ENCODE measurements at regions not wholly inside any gene's neighbourhood (a gene's known extent, or its start where the extent isn't known, plus 50 kb on each side); places are given as distances from the start of the nearest gene placed in this dataset.

DNA sequence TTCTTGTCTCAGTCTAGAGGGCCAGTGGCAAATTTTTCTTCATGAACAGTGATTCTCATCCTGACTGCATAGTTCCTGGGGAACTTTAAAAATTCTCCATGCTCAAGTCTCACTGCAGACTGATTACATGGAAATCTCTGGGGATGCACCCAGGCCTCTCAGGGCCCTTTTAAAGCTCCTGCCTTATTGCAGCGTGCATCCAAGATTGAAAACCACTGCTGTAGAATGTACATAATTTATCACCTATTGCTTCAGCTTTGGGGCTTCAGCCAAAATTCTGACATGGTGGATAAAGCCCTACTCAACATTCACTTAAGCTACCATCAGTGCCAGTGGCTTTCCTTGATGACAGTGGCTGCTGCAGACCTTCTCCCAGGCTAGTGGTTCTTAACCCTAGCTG is 143.8 kb downstream of the BTBD3 start:
- ATAC-seq, result no peak
- no peaks in the 10 kb centered on the region for H3K9me3 ChIP-seq
- TF ChIP-seq, protein P1, sequence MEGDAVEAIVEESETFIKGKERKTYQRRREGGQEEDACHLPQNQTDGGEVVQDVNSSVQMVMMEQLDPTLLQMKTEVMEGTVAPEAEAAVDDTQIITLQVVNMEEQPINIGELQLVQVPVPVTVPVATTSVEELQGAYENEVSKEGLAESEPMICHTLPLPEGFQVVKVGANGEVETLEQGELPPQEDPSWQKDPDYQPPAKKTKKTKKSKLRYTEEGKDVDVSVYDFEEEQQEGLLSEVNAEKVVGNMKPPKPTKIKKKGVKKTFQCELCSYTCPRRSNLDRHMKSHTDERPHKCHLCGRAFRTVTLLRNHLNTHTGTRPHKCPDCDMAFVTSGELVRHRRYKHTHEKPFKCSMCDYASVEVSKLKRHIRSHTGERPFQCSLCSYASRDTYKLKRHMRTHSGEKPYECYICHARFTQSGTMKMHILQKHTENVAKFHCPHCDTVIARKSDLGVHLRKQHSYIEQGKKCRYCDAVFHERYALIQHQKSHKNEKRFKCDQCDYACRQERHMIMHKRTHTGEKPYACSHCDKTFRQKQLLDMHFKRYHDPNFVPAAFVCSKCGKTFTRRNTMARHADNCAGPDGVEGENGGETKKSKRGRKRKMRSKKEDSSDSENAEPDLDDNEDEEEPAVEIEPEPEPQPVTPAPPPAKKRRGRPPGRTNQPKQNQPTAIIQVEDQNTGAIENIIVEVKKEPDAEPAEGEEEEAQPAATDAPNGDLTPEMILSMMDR (IDR thresholded peaks at IDR 0.05), result no peak
- H3K4me3 ChIP-seq, result no peak overlapping the region
- H3K27me3 ChIP-seq (ENCODE audit: insufficient read depth in 3 of 3, low read length in 2 of 3), result no peaks in the 10 kb centered on the region
- intact Hi-C loops (cut with DNase I), result no loop called here
- no peak for DNase-seq
- 22 to 38% (median 30%) methylated on average over 1 of the region's 1 CpG for WGBS, 3 donors
- no peak overlapping the region for H3K27ac ChIP-seq
- no peaks in the 10 kb centered on the region for H3K36me3 ChIP-seq (ENCODE audit: insufficient read depth in 1 of 2, low read depth in 1 of 2)
- H3K4me1 ChIP-seq, result no peaks in the 10 kb centered on the region

DNA sequence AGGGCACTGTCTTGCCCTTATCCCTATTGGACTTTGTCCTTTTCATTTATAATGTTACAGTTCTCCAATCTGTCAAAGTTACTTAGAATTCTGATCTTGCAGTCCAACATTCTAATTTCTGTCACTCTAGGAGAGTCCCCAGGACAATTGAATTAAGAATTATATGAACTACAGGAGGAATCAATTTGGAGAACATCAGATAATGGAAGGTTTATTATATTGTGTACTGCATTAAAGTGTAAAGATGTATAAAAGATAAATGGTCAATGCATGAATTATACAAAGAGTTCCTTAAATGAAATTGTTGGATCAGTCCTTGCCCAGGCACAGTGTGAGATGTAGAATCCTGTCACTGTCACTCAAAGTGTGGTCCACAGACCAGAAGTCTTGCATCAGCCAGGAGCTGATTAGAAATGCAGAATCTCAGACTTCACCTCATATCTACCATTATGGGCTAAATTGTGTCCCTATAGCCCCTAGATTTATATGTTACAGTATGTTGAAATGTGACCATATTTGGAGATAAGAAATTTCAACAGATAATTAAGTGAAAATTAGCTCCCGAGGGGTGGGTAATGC is 145.5 kb downstream of the BTBD3 start:
- DNase-seq, result no peak
- no peak for ATAC-seq
- Histone ChIP-seq H3K27me3 (ENCODE audit: insufficient read depth in 3 of 3, low read length in 2 of 3) (no peaks in the 10 kb centered on the region), H3K27ac (no peak overlapping the region), H3K4me3 (no peak overlapping the region), H3K4me1 (no peaks in the 10 kb centered on the region), H3K9me3 (no peaks in the 10 kb centered on the region), H3K36me3 (ENCODE audit: insufficient read depth in 1 of 2, low read depth in 1 of 2) (no peaks in the 10 kb centered on the region)
- intact Hi-C loops (cut with DNase I), result no loop called here
- TF ChIP-seq, protein P1 (IDR thresholded peaks at IDR 0.05), result no peak
- WGBS, 3 donors, result 49 to 67% (median 65%) methylated on average over 1 of the region's 1 CpG

DNA sequence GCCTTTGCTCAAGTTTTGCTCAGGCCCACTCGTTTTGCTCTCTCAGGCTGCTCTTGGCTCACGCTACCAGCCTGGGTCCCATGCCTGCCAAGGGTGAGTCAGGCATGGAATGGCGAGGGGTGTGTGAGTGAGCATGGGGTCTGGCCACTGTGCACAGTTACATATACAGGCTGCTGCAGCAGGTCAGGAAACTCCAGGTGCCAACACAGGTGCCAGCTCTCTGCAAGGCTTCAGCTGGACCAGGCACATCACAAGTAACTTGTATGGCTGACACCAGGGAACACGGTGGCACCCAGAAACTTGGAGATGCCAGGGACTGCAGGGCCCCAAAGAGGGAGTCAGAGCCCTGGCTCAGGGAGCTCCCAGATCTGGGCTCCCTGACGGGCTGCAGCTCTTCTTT is 146.8 kb downstream of the BTBD3 start:
- no peaks in the 10 kb centered on the region for H3K9me3 ChIP-seq
- H3K4me3 ChIP-seq, result no peak overlapping the region
- H3K4me1 ChIP-seq, result no peaks in the 10 kb centered on the region
- TF ChIP-seq, protein P1 (IDR thresholded peaks at IDR 0.05), result no peak
- H3K36me3 ChIP-seq (ENCODE audit: insufficient read depth in 1 of 2, low read depth in 1 of 2), result no peaks in the 10 kb centered on the region
- ATAC-seq (no peak), DNase-seq (no peak)
- no peaks in the 10 kb centered on the region for H3K27me3 ChIP-seq (ENCODE audit: insufficient read depth in 3 of 3, low read length in 2 of 3)
- intact Hi-C loops (cut with DNase I), result no loop called here
- WGBS, 3 donors, result 65 to 71% (median 68%) methylated on average over 5 of the region's 5 CpGs
- H3K27ac ChIP-seq, result no peak overlapping the region

DNA sequence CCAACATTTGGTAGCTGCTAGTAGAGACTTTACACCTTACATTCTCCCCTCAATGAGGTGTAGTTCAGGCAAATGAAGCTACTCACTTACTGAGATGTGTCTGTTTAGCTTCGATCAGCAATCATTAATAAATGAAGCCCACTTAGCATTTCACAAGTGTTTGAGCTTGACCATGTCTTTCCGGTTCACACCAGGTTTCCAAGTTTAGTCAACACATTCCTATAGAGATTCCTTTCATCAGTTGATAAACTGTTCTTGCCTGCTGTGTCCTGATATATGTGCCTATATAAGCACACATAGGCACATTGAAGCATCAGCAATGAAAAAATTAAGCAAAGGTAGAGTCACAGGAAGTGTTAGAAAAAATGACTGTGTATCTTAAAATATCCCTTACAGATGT is 150.0 kb downstream of the BTBD3 start:
- WGBS, 3 donors, result 95 to 99% (median 98%) methylated on average over 2 of the region's 2 CpGs
- ATAC-seq (no peak), DNase-seq (no peak)
- Histone ChIP-seq H3K9me3 (no peaks in the 10 kb centered on the region), H3K4me1 (no peaks in the 10 kb centered on the region), H3K27me3 (ENCODE audit: insufficient read depth in 3 of 3, low read length in 2 of 3) (no peaks in the 10 kb centered on the region), H3K27ac (no peak overlapping the region), H3K36me3 (ENCODE audit: insufficient read depth in 1 of 2, low read depth in 1 of 2) (no peaks in the 10 kb centered on the region), H3K4me3 (no peak overlapping the region)
- TF ChIP-seq, protein P1 (IDR thresholded peaks at IDR 0.05), result no peak
- intact Hi-C loops (cut with DNase I), result no loop called here

DNA sequence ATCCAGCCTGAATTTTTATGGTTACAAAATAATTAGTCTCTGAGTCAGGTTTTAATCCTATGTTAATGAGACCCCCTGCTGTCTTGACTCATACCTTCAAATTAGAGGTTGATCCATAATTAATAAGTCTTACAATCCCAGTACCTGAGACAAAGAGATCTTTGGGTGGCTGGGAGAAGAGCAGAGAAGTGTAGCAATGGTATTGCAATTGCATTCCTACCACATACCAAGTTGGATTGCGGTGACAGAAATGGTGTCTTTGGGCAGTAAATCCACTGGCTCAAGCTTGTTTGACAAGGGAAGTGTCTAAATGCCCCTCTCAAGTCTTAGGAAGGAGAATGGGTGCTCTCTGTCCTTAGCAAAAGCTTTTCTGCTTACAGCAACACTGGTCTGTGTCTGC is 150.4 kb downstream of the BTBD3 start:
- no peaks in the 10 kb centered on the region for H3K27me3 ChIP-seq (ENCODE audit: insufficient read depth in 3 of 3, low read length in 2 of 3)
- H3K4me1 ChIP-seq, result no peaks in the 10 kb centered on the region
- no peak overlapping the region for H3K4me3 ChIP-seq
- no peak for ATAC-seq
- H3K9me3 ChIP-seq, result no peaks in the 10 kb centered on the region
- WGBS, 3 donors, result 47 to 70% (median 61%) methylated on average over 1 of the region's 1 CpG
- no peaks in the 10 kb centered on the region for H3K36me3 ChIP-seq (ENCODE audit: insufficient read depth in 1 of 2, low read depth in 1 of 2)
- TF ChIP-seq, protein P1 (IDR thresholded peaks at IDR 0.05), result no peak
- no peak overlapping the region for H3K27ac ChIP-seq
- DNase-seq, result no peak
- intact Hi-C loops (cut with DNase I), result no loop called here
